ENCODE measurements at regions not wholly inside any gene's neighbourhood (a gene's known extent, or its start where the extent isn't known, plus 50 kb on each side); places are given as distances from the start of the nearest gene placed in this dataset.

GRCh38 chr1:208977638-208978256 is 605.8 kb upstream of the CAMK1G start:
- CTCF ChIA-PET = no interaction called here
- POLR2A ChIA-PET = no interaction called here
- no peaks in the 10 kb centered on the region for H3K36me3 ChIP-seq (ENCODE audit: control insufficient read depth in 2 of 2, insufficient read depth in 1 of 2, low read length in 2 of 2)
- H3K4me1 ChIP-seq (ENCODE audit: control insufficient read depth, insufficient read depth, low read length) = no peaks in the 10 kb centered on the region
- H3K27ac ChIP-seq (ENCODE audit: extremely low read depth, low read depth, low read length) = no peak overlapping the region
- TF ChIP-seq ZNF514 (tag by site-specific recombination; IDR thresholded peaks at IDR 0.05) = no peak
- no peak overlapping the region for H3K4me3 ChIP-seq (ENCODE audit: low read depth, low read length)
- H3K9me3 ChIP-seq (ENCODE audit: control insufficient read depth, insufficient read depth, low read depth, low read length) = no peaks in the 10 kb centered on the region

GRCh38 chr1:208979776-208980175 is 603.7 kb upstream of the CAMK1G start:
- CTCF ChIA-PET = interaction anchor here (0.9 kb wide), 1 partner anchor 113 kb away, joined by 3 read pairs; no protein-coding TSS in a partner anchor
- no peaks in the 10 kb centered on the region for H3K4me1 ChIP-seq (ENCODE audit: control insufficient read depth, insufficient read depth, low read length)
- H3K9me3 ChIP-seq (ENCODE audit: control insufficient read depth, insufficient read depth, low read depth, low read length) = no peaks in the 10 kb centered on the region
- H3K36me3 ChIP-seq (ENCODE audit: control insufficient read depth in 2 of 2, insufficient read depth in 1 of 2, low read length in 2 of 2) = no peaks in the 10 kb centered on the region
- POLR2A ChIA-PET = no interaction called here
- TF ChIP-seq HOXD13 (CRISPR knock-in tag; IDR thresholded peaks at IDR 0.05; ENCODE audit: borderline replicate concordance) (no peak), ZNF341 (tag by site-specific recombination; IDR thresholded peaks at IDR 0.05; ENCODE audit: low read depth) (no peak), SP2 (tag by site-specific recombination; IDR thresholded peaks at IDR 0.05) (no peak), ZNF26 (tag by site-specific recombination; IDR thresholded peaks at IDR 0.05) (no peak), ZNF19 (tag by site-specific recombination; IDR thresholded peaks at IDR 0.05; ENCODE audit: low read depth) (no peak), ZNF266 (tag by site-specific recombination; IDR thresholded peaks at IDR 0.05; ENCODE audit: low read depth) (no peak), ZNF549 (tag by site-specific recombination; IDR thresholded peaks at IDR 0.05) (no peak), ZBTB48 (tag by site-specific recombination; IDR thresholded peaks at IDR 0.05) (no peak), YY1 (tag by site-specific recombination; IDR thresholded peaks at IDR 0.05) (no peak), EGR2 (tag by site-specific recombination; IDR thresholded peaks at IDR 0.05; ENCODE audit: low read depth) (no peak)
- H3K27ac ChIP-seq (ENCODE audit: extremely low read depth, low read depth, low read length) = no peak overlapping the region
- H3K4me3 ChIP-seq (ENCODE audit: low read depth, low read length) = no peak overlapping the region

GRCh38 chr1:208980605-208981004 is 602.9 kb upstream of the CAMK1G start:
- POLR2A ChIA-PET = no interaction called here
- H3K4me3 ChIP-seq (ENCODE audit: low read depth, low read length) = no peak overlapping the region
- no peak overlapping the region for H3K27ac ChIP-seq (ENCODE audit: extremely low read depth, low read depth, low read length)
- CTCF ChIA-PET = interaction anchor here (0.6 to 0.9 kb wide), 2 partner anchors 112 to 268 kb away, joined by 3 read pairs; no protein-coding TSS in a partner anchor
- H3K9me3 ChIP-seq (ENCODE audit: control insufficient read depth, insufficient read depth, low read depth, low read length) = no peaks in the 10 kb centered on the region
- H3K4me1 ChIP-seq (ENCODE audit: control insufficient read depth, insufficient read depth, low read length) = no peaks in the 10 kb centered on the region
- no peaks in the 10 kb centered on the region for H3K36me3 ChIP-seq (ENCODE audit: control insufficient read depth in 2 of 2, insufficient read depth in 1 of 2, low read length in 2 of 2)
- TF ChIP-seq ZNF558 (tag by site-specific recombination; IDR thresholded peaks at IDR 0.05) = no peak
- TF ChIP-seq SP2 (tag by site-specific recombination; IDR thresholded peaks at IDR 0.05) = no peak
- TF ChIP-seq TCF7L2 (IDR thresholded peaks at IDR 0.05; ENCODE audit: borderline replicate concordance, low read depth, low read length) = no peak
- no peak for TF ChIP-seq ZNF174 (tag by site-specific recombination; IDR thresholded peaks at IDR 0.05)
- no peak for TF ChIP-seq IKZF3 (tag by site-specific recombination; IDR thresholded peaks at IDR 0.05)
- TF ChIP-seq ZXDB (tag by site-specific recombination; IDR thresholded peaks at IDR 0.05) = no peak
- no peak for TF ChIP-seq ZNF664 (tag by site-specific recombination; IDR thresholded peaks at IDR 0.05)
- TF ChIP-seq SALL2 (tag by site-specific recombination; IDR thresholded peaks at IDR 0.05; ENCODE audit: borderline replicate concordance) = no peak
- no peak for TF ChIP-seq ZBTB49 (tag by site-specific recombination; IDR thresholded peaks at IDR 0.05; ENCODE audit: low read depth)
- no peak for TF ChIP-seq ZNF76 (tag by site-specific recombination; IDR thresholded peaks at IDR 0.05; ENCODE audit: borderline replicate concordance, low read depth)
- TF ChIP-seq HOXC10 (CRISPR knock-in tag; IDR thresholded peaks at IDR 0.05) = no peak
- TF ChIP-seq AEBP2 (tag by site-specific recombination; IDR thresholded peaks at IDR 0.05; ENCODE audit: borderline replicate concordance) = no peak
- TF ChIP-seq ZNF600 (tag by site-specific recombination; IDR thresholded peaks at IDR 0.05) = no peak
- no peak for TF ChIP-seq ZNF704 (tag by site-specific recombination; IDR thresholded peaks at IDR 0.05)
- TF ChIP-seq WT1 (tag by site-specific recombination; IDR thresholded peaks at IDR 0.05) = no peak
- TF ChIP-seq ZBTB8A (tag by site-specific recombination; IDR thresholded peaks at IDR 0.05) = no peak
- TF ChIP-seq ZNF416 (tag by site-specific recombination; IDR thresholded peaks at IDR 0.05) = no peak
